HG02970 (cell line): ENCODE measurements at regions not wholly inside any gene's neighbourhood (a gene's known extent, or its start where the extent isn't known, plus 50 kb on each side); places are given as distances from the start of the nearest gene placed in this dataset.

ENCODE experiments used
- ATAC-seq: cut with Tn5 transposase; IDR thresholded peaks from one replicate; pipeline ENCODE4 v1.9.1; 2021; ENCODE audit warnings: mild to moderate bottlenecking, moderate library complexity, moderate number of reproducible peaks; ENCODE audit not compliant: unreplicated experiment, low FRiP score

GRCh38 chr4:32562010-32562409, 1841.8 kb downstream of the PCDH7 start:
- no peak for ATAC-seq

GRCh38 chr4:32564626-32565025, 1844.5 kb downstream of the PCDH7 start:
- no peak for ATAC-seq

- ATAC-seq = no peak
These were observed 1849.7 kb downstream of the PCDH7 start for GRCh38 chr4:32569861-32570260.

- no peak for ATAC-seq
These were observed 1852.2 kb downstream of the PCDH7 start for GRCh38 chr4:32572366-32572765.

- no peak for ATAC-seq
These were observed 1854.6 kb downstream of the PCDH7 start for GRCh38 chr4:32574803-32575202.

GRCh38 chr4:32589097-32589496, 1868.9 kb downstream of the PCDH7 start:
- no peak for ATAC-seq

- no peak for ATAC-seq
These were observed 1869.7 kb downstream of the PCDH7 start for GRCh38 chr4:32589853-32590252.

- ATAC-seq = no peak
These were observed 1877.2 kb downstream of the PCDH7 start for GRCh38 chr4:32597354-32597753.

GRCh38 chr4:32601848-32602247, 1881.7 kb downstream of the PCDH7 start:
- no peak for ATAC-seq

GRCh38 chr4:32607978-32608377, 1887.8 kb downstream of the PCDH7 start:
- ATAC-seq = no peak

GRCh38 chr4:32624943-32625603, 1904.9 kb downstream of the PCDH7 start:
- no peak for ATAC-seq

- ATAC-seq = no peak
These were observed 1905.6 kb downstream of the PCDH7 start for GRCh38 chr4:32625687-32626337.

GRCh38 chr4:32631831-32632230, 1911.7 kb downstream of the PCDH7 start:
- no peak for ATAC-seq

GRCh38 chr4:32633421-32633820, 1913.3 kb downstream of the PCDH7 start:
- ATAC-seq = no peak

- no peak for ATAC-seq
These were observed 1925.5 kb downstream of the PCDH7 start for GRCh38 chr4:32645653-32646052.

- no peak for ATAC-seq
These were observed 1937.8 kb downstream of the PCDH7 start for GRCh38 chr4:32658019-32658418.

GRCh38 chr4:32661229-32661628, 1941.1 kb downstream of the PCDH7 start:
- ATAC-seq = no peak

GRCh38 chr4:32662803-32663202, 1942.6 kb downstream of the PCDH7 start:
- ATAC-seq = no peak

- ATAC-seq = no peak
These were observed 1952.2 kb downstream of the PCDH7 start for GRCh38 chr4:32672359-32672758.

- ATAC-seq = no peak
These were observed 1960.8 kb downstream of the PCDH7 start for GRCh38 chr4:32680946-32681345.

GRCh38 chr4:32684160-32684559, 1964.0 kb downstream of the PCDH7 start:
- ATAC-seq = no peak

- ATAC-seq = no peak
These were observed 1966.0 kb downstream of the PCDH7 start for GRCh38 chr4:32686123-32686522.
